ENCODE measurements at regions not wholly inside any gene's neighbourhood (a gene's known extent, or its start where the extent isn't known, plus 50 kb on each side); places are given as distances from the start of the nearest gene placed in this dataset.
"Not testable (repeated sequence)": the region's sequence is repeated elsewhere in the genome, so short reads cannot be mapped to it uniquely, and the experiment has no call there.

DNA sequence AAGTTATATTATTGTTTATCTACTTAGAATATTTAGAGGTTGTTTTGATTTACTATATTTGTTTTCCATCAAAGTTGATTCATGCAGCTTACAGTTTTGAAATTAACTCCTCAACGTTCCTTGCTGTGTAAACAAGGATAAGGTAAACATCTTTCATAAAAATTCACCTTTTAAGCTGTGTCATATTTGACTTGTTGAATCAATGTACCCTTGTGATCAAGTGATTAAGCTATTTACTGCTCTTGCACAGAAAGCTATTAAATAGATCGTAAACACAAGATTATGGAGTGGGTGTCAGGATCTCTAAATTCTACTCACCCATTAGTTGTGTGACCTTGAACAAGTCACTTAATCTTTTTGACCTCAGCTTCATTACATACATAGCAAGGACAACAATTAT is 2054.0 kb upstream of the NUDT12 start (continued):
- TF ChIP-seq, protein P1, sequence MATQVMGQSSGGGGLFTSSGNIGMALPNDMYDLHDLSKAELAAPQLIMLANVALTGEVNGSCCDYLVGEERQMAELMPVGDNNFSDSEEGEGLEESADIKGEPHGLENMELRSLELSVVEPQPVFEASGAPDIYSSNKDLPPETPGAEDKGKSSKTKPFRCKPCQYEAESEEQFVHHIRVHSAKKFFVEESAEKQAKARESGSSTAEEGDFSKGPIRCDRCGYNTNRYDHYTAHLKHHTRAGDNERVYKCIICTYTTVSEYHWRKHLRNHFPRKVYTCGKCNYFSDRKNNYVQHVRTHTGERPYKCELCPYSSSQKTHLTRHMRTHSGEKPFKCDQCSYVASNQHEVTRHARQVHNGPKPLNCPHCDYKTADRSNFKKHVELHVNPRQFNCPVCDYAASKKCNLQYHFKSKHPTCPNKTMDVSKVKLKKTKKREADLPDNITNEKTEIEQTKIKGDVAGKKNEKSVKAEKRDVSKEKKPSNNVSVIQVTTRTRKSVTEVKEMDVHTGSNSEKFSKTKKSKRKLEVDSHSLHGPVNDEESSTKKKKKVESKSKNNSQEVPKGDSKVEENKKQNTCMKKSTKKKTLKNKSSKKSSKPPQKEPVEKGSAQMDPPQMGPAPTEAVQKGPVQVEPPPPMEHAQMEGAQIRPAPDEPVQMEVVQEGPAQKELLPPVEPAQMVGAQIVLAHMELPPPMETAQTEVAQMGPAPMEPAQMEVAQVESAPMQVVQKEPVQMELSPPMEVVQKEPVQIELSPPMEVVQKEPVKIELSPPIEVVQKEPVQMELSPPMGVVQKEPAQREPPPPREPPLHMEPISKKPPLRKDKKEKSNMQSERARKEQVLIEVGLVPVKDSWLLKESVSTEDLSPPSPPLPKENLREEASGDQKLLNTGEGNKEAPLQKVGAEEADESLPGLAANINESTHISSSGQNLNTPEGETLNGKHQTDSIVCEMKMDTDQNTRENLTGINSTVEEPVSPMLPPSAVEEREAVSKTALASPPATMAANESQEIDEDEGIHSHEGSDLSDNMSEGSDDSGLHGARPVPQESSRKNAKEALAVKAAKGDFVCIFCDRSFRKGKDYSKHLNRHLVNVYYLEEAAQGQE (IDR thresholded peaks at IDR 0.05; ENCODE audit: low read depth, low read length): no peak
- no peak for TF ChIP-seq RXRA (IDR thresholded peaks at IDR 0.05; ENCODE audit: borderline replicate concordance, low read depth)
- TF ChIP-seq GABPA (IDR thresholded peaks at IDR 0.05; ENCODE audit: low read depth): no peak
- no peak for TF ChIP-seq TCF12 (IDR thresholded peaks at IDR 0.05)
- TF ChIP-seq EZH2phosphoT487 (IDR thresholded peaks at IDR 0.05; ENCODE audit: borderline replicate concordance, low read depth): no peak

DNA sequence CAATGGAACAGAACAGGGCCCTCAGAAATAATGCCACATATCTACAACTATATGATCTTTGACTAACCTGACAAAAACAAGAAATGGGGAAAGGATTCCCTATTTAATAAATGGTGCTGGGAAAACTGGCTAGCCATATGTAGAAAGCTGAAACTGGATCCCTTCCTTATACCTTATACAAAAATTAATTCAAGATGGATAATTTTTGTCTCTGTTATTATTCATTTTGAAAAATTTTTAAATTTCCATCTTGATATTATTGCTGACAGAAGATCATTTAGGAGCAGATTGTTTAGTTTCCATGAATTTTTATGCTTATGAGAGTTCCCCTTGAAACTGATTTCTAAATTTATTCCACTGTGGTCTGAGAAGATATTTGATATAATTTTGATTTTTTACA is 2039.8 kb upstream of the NUDT12 start:
- H2AFZ ChIP-seq (ENCODE audit: low read depth); H3K9ac ChIP-seq; H3K4me3 ChIP-seq (ENCODE audit: low read depth in 2 of 2, low read length in 1 of 2); H3K27ac ChIP-seq (ENCODE audit: low read depth in 2 of 2, low read length in 1 of 2); H3K27me3 ChIP-seq (ENCODE audit: insufficient read depth); DNase-seq; H3K79me2 ChIP-seq (ENCODE audit: insufficient read depth); H3K4me2 ChIP-seq; H4K20me1 ChIP-seq (ENCODE audit: insufficient read depth); H3K9me2 ChIP-seq; H3K4me1 ChIP-seq (ENCODE audit: control insufficient read depth in 1 of 2, insufficient read depth in 2 of 2, low read depth in 1 of 2, low read length in 1 of 2); POLR2A ChIA-PET; CTCF ChIA-PET; H3K36me3 ChIP-seq (replicated peaks in 1 of 2; ENCODE audit: control insufficient read depth in 1 of 2, insufficient read depth in 2 of 2, low read length in 1 of 2); H3F3A ChIP-seq (replicated peaks; ENCODE audit: insufficient read depth); H3K9me3 ChIP-seq: not testable (repeated sequence)

DNA sequence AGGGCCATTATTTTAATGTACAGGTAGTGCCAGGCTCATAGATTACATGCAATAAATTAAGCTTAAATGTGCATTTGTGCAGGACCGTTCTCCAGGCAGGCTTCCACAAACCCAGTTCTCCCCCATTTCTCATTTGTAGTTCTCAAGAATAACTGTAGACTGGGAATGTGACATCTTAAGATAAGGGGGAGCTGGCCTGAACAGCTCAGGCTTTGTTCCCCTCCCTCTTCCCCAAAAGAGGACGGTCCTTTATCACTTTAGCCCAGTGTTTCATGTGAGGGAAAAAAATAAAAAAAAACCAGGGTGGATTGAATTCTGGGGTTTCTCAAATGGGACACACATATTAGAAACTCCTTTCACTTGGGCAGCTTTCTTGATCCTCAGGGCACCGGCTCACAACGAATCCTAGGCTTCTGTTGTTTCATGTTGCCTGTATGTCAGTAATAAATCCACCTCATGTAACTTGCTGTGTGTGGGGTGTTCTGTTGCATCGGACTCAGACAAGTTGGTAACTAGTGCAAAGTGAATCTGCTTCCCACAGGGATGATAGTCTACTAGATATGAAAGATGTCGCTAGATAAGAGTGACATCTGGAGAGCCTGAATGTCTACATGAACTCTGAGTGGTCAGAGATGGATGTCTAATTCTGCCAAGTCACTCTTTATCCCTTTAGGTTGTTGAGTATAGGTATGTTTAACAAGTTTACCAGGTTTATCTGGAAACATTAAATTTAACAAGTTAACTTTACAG is 2030.6 kb upstream of the NUDT12 start:
- 54% methylated on average over 6 of the region's 6 CpGs for WGBS (ENCODE audit: low lambda C conversion rate)
- no peaks in the 10 kb centered on the region for H3K9me2 ChIP-seq
- H3K27me3 ChIP-seq (ENCODE audit: insufficient read depth): no peaks in the 10 kb centered on the region
- no peak overlapping the region for H3K9ac ChIP-seq
- peaks cover 0 to 5% of the 10 kb centered on the region in 2 experiments; a peak in 2 of 4 replicates for H3K4me1 ChIP-seq (ENCODE audit: control insufficient read depth in 1 of 2, insufficient read depth in 2 of 2, low read depth in 1 of 2, low read length in 1 of 2)
- no peak overlapping the region for H3K4me2 ChIP-seq
- H3K79me2 ChIP-seq (ENCODE audit: insufficient read depth): no peaks in the 10 kb centered on the region
- DNase-seq: peak; percentile 11
- CTCF ChIA-PET: interaction anchor here (1.0 kb wide), 1 partner anchor 180 kb away, joined by 3 read pairs; no protein-coding TSS in a partner anchor
- H2AFZ ChIP-seq (ENCODE audit: low read depth): no peak overlapping the region
- no peak overlapping the region for H3K4me3 ChIP-seq (ENCODE audit: low read depth in 2 of 2, low read length in 1 of 2)
- no peaks in the 10 kb centered on the region for H3F3A ChIP-seq (replicated peaks; ENCODE audit: insufficient read depth)
- H3K36me3 ChIP-seq (replicated peaks in 1 of 2; ENCODE audit: control insufficient read depth in 1 of 2, insufficient read depth in 2 of 2, low read length in 1 of 2): no peaks in the 10 kb centered on the region
- POLR2A ChIA-PET: no interaction called here
- TF ChIP-seq, protein P1 (IDR thresholded peaks at IDR 0.05; ENCODE audit: low read depth, low read length): no peak
- TF ChIP-seq TEAD4 (IDR thresholded peaks at IDR 0.05; ENCODE audit: borderline replicate concordance, insufficient read depth) (no peak), GATA2 (CRISPR knock-in tag; IDR thresholded peaks at IDR 0.05) (peak; percentile 39), YY1 (IDR thresholded peaks at IDR 0.05; ENCODE audit: low read depth) (no peak)
- no peaks in the 10 kb centered on the region for H4K20me1 ChIP-seq (ENCODE audit: insufficient read depth)
- no peak overlapping the region; a peak in 1 of 4 replicates for H3K27ac ChIP-seq (ENCODE audit: low read depth in 2 of 2, low read length in 1 of 2)
- no peaks in the 10 kb centered on the region for H3K9me3 ChIP-seq
